WERI-Rb-1 (cell line): ENCODE measurements at regions not wholly inside any gene's neighbourhood (a gene's known extent, or its start where the extent isn't known, plus 50 kb on each side); places are given as distances from the start of the nearest gene placed in this dataset.

Experiments
- DNase-seq: peaks from one replicate; pipeline ENCODE4 v3.0.0-alpha.2; 2020
- H3K27ac ChIP-seq: fragments of 250-450 bp; sonication (Bioruptor Pico); 2 replicates; pipeline ENCODE4 v1.5.1; 2020; ENCODE audit warnings: mild to moderate bottlenecking, moderate library complexity
- H3K27me3 ChIP-seq: fragments of 250-450 bp; sonication (Bioruptor Pico); 2 replicates; pipeline ENCODE4 v1.5.1; 2021; ENCODE audit warnings: mild to moderate bottlenecking, low read depth, moderate library complexity; ENCODE audit not compliant: insufficient read depth, severe bottlenecking
- H3K36me3 ChIP-seq: fragments of 250-450 bp; sonication (Bioruptor Pico); 2 replicates; pipeline ENCODE4 v1.5.1; 2020; ENCODE audit warnings: mild to moderate bottlenecking, moderate library complexity
- H3K4me3 ChIP-seq: 2 replicates; pipeline ENCODE4 v1.5.1; 2011; ENCODE audit warnings: low read depth, mild to moderate bottlenecking, control low read depth, low read length
- H3K9me3 ChIP-seq: fragments of 250-450 bp; sonication (Bioruptor Pico); 2 replicates; pipeline ENCODE4 v1.5.1; 2021; ENCODE audit warnings: mild to moderate bottlenecking, moderate library complexity; ENCODE audit not compliant: severe bottlenecking
- TF ChIP-seq, protein P1 (sequence below): IDR thresholded peaks from 2 replicates; pipeline ENCODE4 v1.5.1; 2011; ENCODE audit warnings: low read depth, mild to moderate bottlenecking, control low read depth, inconsistent platforms, low read length

DNA sequence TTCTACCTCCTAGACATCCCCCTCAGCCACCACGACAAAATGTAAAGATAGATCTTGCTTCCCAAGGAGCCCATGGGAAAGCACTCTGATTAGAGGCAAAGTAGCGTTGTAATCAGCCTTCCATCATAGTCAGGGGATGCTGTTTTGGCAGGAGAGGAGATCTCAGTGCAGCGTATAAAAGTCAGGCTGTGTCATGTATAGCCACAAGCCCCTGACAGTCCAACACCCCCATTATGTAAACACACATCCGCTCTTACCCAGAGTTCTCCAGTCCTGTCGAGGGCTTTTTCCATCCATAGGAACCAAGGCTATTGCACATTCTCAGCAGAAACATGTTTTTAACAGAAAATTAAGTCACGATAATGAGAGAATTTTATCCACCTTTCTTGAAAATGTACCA lies 156.3 kb downstream of the CYSLTR2 start:
- TF ChIP-seq, protein P1, sequence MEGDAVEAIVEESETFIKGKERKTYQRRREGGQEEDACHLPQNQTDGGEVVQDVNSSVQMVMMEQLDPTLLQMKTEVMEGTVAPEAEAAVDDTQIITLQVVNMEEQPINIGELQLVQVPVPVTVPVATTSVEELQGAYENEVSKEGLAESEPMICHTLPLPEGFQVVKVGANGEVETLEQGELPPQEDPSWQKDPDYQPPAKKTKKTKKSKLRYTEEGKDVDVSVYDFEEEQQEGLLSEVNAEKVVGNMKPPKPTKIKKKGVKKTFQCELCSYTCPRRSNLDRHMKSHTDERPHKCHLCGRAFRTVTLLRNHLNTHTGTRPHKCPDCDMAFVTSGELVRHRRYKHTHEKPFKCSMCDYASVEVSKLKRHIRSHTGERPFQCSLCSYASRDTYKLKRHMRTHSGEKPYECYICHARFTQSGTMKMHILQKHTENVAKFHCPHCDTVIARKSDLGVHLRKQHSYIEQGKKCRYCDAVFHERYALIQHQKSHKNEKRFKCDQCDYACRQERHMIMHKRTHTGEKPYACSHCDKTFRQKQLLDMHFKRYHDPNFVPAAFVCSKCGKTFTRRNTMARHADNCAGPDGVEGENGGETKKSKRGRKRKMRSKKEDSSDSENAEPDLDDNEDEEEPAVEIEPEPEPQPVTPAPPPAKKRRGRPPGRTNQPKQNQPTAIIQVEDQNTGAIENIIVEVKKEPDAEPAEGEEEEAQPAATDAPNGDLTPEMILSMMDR = no peak
- H3K27me3 ChIP-seq = no peaks in the 10 kb centered on the region

DNA sequence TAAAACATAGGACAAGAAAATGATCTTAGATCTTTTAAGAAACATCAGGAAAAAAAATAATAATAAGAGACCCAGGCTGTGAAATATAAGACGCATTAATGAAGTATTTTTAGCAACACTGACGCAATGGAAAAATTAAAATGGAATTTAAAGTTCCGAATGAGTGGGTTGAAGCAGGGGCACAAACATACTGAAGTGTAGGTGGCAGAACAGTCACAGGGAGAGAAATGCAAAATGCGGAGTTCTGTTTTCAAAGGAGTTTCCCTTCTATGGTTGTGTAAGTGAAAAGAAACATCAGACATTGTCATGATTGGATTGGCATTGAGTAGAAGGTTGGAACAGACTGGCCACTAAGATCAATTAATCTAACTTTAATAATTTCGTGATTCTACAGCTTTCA lies 159.8 kb downstream of the CYSLTR2 start:
- Histone ChIP-seq H3K27ac (no peak overlapping the region), H3K9me3 (no peaks in the 10 kb centered on the region), H3K36me3 (no peaks in the 10 kb centered on the region), H3K27me3 (no peaks in the 10 kb centered on the region), H3K4me3 (no peak overlapping the region)
- no peak for DNase-seq
- TF ChIP-seq, protein P1 = no peak

More for the DNA sequence above, 156.3 kb downstream of the CYSLTR2 start:
- H3K27ac ChIP-seq = no peak overlapping the region
- DNase-seq = no peak
- no peak overlapping the region for H3K4me3 ChIP-seq
- no peaks in the 10 kb centered on the region for H3K36me3 ChIP-seq
- no peaks in the 10 kb centered on the region for H3K9me3 ChIP-seq

DNA sequence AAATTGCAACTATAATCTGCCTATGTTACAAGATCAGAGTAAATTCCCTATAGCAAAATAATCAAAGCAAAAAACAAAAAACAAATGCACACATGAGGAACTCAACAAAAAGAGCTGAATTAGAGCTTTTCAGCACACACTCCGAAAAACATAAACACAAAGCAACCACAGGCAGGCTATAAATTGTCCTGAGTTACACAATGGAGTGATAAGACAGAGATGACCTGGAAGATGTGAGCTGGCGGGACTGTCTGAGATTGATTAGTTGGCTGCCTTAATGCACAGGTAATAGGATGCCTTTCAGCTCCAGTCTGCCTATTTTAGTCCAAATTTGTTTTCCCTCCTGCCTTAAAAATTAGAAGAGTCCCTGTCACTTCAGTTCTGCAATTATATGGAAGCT lies 159.0 kb upstream of the FNDC3A start:
- Histone ChIP-seq H3K36me3 (no peaks in the 10 kb centered on the region), H3K27me3 (no peaks in the 10 kb centered on the region), H3K27ac (no peak overlapping the region), H3K9me3 (no peaks in the 10 kb centered on the region), H3K4me3 (no peak overlapping the region)
- DNase-seq = no peak
- TF ChIP-seq, protein P1 = no peak

DNA sequence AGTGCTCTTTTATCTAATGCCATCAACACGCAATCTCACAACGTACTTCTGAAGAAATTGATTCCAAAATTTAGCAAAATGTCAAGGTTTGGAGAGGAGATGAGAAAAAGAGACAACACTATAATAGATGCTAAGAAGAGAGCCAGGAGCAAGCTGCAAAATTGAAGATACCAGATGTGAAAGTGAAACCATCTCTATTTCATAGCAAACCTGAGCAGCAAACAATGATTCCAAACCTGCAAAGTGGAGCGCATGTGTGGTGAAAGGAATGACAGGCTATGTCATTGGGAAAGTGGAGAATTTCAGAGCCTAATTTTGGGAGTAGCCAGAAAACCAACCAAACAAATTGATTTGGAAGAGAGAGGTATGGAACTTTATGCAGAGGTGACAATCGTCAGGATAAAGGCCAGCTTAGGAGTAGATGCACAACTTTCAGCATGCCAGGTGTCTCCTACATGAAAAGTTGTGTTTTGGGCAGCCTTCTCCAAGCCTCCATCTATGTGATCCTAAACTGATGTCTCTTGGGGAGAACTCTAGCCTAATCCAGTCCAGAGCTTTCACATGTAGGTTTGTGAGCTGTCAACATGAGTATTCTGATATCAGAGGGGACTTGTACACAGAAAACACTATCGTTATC lies 158.4 kb upstream of the FNDC3A start:
- TF ChIP-seq, protein P1 = no peak
- H3K36me3 ChIP-seq = no peaks in the 10 kb centered on the region
- H3K4me3 ChIP-seq = no peak overlapping the region
- no peak overlapping the region for H3K27ac ChIP-seq
- no peaks in the 10 kb centered on the region for H3K9me3 ChIP-seq
- no peak for DNase-seq
- H3K27me3 ChIP-seq = no peaks in the 10 kb centered on the region

DNA sequence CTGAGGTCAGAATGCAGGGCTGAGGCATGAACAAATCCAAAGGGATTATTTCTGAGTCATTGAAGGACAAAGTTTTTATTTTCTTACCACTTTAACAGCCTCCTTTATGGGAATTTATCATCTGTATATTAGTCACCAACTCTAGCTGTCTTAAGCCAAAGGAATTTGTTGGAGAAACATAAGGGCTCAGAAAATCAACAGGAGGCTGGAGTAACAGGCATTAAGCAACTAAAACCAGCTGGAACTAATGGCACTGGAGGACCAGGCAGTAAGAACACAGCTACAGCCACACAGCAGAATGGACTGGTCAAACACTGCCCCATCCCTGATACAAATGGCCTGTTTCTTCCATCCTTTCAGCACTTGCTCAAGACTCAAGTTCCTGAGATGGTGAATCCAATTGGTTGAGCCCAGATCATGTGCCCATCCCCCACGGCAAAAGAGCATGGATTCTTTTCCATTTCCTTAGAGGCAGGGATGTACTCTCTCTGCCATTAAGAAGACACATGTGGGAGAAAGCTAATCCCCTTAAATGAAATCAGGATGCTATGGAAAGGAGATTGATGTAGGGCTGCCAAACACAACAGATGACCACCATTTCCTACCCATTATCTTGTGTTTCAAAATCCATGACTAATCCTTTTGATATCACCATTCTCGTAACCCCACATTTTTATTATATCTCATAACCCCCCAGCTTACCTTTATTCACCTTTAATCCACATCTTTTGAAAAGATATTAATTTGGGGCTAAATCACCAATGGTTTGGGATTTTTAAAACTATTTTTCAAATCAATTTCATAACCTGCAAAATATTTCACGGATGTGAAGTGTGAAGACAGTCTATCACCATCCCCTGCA lies 157.0 kb upstream of the FNDC3A start:
- no peaks in the 10 kb centered on the region for H3K27me3 ChIP-seq
- TF ChIP-seq, protein P1 = no peak
- H3K36me3 ChIP-seq = no peaks in the 10 kb centered on the region
- no peak overlapping the region for H3K27ac ChIP-seq
- no peak for DNase-seq
- H3K4me3 ChIP-seq = no peak overlapping the region
- H3K9me3 ChIP-seq = no peaks in the 10 kb centered on the region
